GM19328 (cell line): ENCODE measurements at regions not wholly inside any gene's neighbourhood (a gene's known extent, or its start where the extent isn't known, plus 50 kb on each side); places are given as distances from the start of the nearest gene placed in this dataset.

ENCODE experiments used
- ATAC-seq: cut with Tn5 transposase; IDR thresholded peaks from one replicate; pipeline ENCODE4 v1.9.1; 2021; ENCODE audit warnings: mild to moderate bottlenecking, moderate library complexity; ENCODE audit not compliant: unreplicated experiment

- ATAC-seq: peak; percentile 93
Observed at GRCh38 chr7:33750177-33750576, 155.2 kb upstream of the BMPER start.

DNA sequence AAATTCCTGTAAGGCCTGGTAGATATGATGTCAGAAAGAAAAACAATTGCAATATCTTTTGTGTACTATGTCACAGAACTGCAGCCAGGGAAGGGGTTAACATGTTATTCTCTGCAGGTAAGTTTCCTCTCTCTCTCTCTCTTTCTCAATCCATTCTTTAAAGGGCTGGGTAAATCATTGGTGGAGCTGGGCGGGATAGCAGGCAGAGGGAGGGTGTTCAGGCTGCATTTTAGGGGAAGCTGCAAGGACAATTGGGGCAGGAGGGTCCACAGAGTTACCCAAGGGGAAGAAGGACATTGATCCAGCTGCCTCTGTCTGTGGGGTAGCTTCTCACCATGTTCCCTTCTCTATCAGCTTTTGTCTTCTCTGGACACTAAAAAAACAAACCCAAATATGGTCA is 153.9 kb upstream of the BMPER start:
- ATAC-seq: no peak

- no peak for ATAC-seq
Observed at GRCh38 chr7:33753881-33754525, 151.3 kb upstream of the BMPER start.

- no peak for ATAC-seq
Observed at GRCh38 chr7:33754933-33755928, 150.1 kb upstream of the BMPER start.

GRCh38 chr7:33757050-33757449 is 148.3 kb upstream of the BMPER start:
- ATAC-seq: no peak

DNA sequence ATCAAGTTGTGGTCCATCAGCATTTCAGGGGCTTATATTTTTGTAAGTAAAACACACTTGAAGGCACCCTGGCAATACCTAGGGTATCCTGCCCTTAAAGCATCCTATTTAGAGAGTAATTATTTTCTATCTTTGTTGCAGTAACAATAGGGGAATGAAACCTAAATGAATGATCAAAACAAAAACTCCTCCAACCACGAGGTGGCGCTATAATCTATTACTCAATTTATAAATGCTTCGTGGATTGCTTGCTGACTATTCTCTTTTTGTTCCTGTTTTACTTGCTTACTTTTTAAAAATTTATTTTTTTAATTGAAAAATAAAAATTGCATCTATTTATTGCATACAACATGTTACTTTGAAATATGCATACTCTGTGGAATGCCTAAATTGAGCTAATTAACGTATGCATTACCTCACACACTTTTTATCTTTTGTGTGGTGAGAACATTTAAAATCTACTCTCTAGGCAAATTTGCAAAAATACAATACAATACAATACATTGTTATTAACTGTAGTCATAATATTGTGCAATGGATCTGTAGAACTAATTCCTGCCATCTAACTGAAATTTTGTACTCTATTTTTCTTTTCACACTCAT is 147.7 kb upstream of the BMPER start:
- ATAC-seq: no peak

DNA sequence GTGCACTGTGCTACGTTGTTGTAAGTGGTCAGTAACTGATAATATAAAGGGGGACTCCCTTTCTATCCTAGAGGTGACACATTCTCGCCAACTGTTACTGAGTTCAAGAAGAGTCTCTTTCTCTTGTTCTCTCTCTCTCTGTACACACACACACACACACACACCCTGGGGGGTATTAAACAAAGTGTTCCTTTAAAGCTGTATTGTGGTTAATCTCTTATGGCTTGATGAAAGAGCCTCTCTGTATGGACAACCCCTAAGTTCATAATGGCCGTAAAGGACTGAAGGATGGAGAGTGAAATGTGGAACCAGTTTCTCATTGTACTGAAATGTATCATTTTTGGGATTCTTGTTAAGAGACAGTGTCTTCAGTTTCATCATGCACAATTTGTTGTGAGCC is 145.2 kb upstream of the BMPER start:
- ATAC-seq: no peak

DNA sequence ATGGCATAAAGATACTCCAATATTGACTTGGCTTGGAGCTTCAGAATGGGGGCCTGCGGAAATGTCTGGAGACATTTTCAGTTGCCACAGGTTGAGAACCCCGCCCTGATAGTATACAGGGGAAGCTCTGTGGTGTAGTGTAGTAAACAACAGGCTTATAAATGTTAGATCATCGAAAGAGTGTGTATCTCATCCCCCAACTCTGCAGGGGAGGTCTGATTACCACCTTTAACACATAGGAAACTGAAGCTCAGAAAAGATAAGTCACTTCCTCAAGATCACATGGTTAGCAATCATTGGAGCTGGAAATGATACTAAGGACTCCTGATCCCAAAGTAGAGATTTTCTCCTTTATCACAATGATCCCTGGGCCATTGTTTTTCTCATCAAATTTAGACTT is 144.5 kb upstream of the BMPER start:
- no peak for ATAC-seq

GRCh38 chr7:33761449-33762080 is 143.8 kb upstream of the BMPER start:
- no peak for ATAC-seq

DNA sequence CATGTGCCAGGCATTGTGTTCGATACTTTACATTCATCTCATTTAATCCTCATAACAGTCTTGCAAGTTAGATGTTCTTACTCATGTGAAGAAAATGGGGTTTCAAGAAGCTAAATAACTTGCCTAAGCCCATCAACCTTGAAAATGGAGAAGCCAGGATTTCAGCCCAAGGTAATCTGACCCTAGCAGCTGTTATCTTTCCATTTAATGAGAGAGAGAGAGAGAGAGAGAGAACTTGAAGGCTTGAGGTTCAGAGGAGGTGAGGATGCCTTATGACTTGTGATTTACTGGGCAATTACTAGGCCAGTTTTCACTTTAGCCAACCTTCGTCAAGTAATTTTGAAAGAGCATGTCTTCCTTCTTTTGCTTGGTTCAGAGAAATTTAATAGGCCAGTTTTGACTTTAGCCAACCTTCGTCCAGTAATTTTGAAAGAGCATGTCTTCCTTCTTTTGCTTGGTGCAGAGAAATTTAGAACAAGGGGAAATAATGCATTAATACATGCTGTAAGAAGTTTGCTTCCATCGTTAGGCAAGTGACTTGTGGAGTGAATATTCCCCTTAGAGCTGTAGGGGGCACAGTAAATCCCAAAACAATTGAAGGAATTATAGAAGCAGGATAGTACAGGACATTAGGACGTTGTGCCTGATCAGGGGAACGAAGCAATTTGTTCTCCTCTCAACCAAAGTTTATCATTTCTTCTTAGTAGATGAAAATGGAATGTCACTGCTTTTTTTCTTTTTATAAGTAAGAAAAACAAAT is 143.0 kb upstream of the BMPER start:
- no peak for ATAC-seq

GRCh38 chr7:33762911-33763306 is 142.4 kb upstream of the BMPER start:
- no peak for ATAC-seq

- no peak for ATAC-seq
Observed at GRCh38 chr7:33764752-33765451, 140.4 kb upstream of the BMPER start.

GRCh38 chr7:33766405-33766804 is 138.9 kb upstream of the BMPER start:
- no peak for ATAC-seq

DNA sequence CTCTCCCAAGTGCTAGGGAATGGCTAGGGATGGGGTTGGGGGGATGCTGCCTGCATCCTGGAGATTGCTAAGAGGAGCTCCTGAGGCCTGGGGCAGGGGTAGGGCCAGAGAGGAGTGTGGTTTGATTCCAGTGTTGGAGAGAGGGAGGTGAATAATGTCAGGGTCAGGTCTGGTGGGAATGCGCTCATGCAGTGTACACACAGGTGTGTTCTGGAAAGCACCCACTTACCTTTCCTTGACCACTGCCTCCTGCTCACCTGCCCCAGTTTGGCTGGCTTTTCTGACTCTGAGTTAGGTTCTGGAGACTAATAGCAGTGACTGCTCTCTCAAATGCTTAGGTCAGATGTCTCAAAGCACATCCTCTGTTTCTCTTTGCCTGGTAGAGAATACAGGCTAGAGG is 135.4 kb upstream of the BMPER start:
- ATAC-seq: no peak

GRCh38 chr7:33770576-33770975 is 134.8 kb upstream of the BMPER start:
- ATAC-seq: no peak

- no peak for ATAC-seq
Observed at GRCh38 chr7:33771422-33771821, 133.9 kb upstream of the BMPER start.

- ATAC-seq: no peak
Observed at GRCh38 chr7:33773053-33773452, 132.3 kb upstream of the BMPER start.

GRCh38 chr7:33774762-33775523 is 130.4 kb upstream of the BMPER start:
- ATAC-seq: no peak

GRCh38 chr7:33775790-33776189 is 129.5 kb upstream of the BMPER start:
- ATAC-seq: no peak
